A549 (cell line): ENCODE measurements at regions not wholly inside any gene's neighbourhood (a gene's known extent, or its start where the extent isn't known, plus 50 kb on each side); places are given as distances from the start of the nearest gene placed in this dataset.

Experiments
- ATAC-seq, 2 experiments: fragments of 200-7000 bp in 1 of 2; fragments of >200 bp in 1 of 2; cut with Nextera tagmentation in 1 of 2; cut with Tn5 transposase in 1 of 2; 3 replicates each; pipeline versions ENCODE4 v1.8.0 to v1.9.1; 2018 to 2020; ENCODE audit warnings: mild to moderate bottlenecking in 1 of 2, moderate library complexity in 1 of 2
- CTCF ChIA-PET: fragments of 300-600 bp; sonication (Branson Sonifier 250); formaldehyde crosslinking; extraction: SDS; loops from one replicate; lab custom pipeline; 2021; ENCODE audit warnings: antibody characterized with exemption, inconsistent platforms; lab: Yijun Ruan, JAX
- POLR2A ChIA-PET: fragments of 350-600 bp; formaldehyde crosslinking; extraction: SDS; loops from one replicate; lab custom pipeline; 2021; ENCODE audit warnings: antibody characterized with exemption, inconsistent platforms; lab: Yijun Ruan, JAX
- DNase-seq, 2 experiments: peaks; one replicate each; pipeline versions ENCODE4 v3.0.0 to v3.0.0-alpha.2; 2011 to 2016; ENCODE audit warnings: low read depth in 1 of 2, low spot score in 1 of 2
- FAIRE-seq: peaks from 2 replicates; lab custom pipeline; 2011; peaks lifted over from hg19 to GRCh38; lab: Jason Lieb, UNC
- H3K27ac ChIP-seq, 2 experiments: fragments of >200 bp; sonication (Bioruptor Twin); formaldehyde crosslinking; 3 replicates each; pipeline ENCODE4 v1.5.1; 2016 to 2017
- H3K4me1 ChIP-seq: fragments of >200 bp; sonication (Bioruptor Twin); formaldehyde crosslinking; 3 replicates; pipeline ENCODE4 v1.6.1; 2016
- H3K4me2 ChIP-seq: fragments of >200 bp; sonication (Bioruptor Twin); formaldehyde crosslinking; 3 replicates; pipeline ENCODE4 v1.6.1; 2016
- H3K4me3 ChIP-seq: fragments of >200 bp; sonication (Bioruptor Twin); formaldehyde crosslinking; 3 replicates; pipeline ENCODE4 v1.5.1; 2016
- H3K9me3 ChIP-seq: fragments of >200 bp; sonication (Bioruptor Twin); formaldehyde crosslinking; 3 replicates; pipeline ENCODE4 v1.6.1; 2016
- CHD2 ChIP-seq: fragments of 150-350 bp; IDR thresholded peaks from 2 replicates; pipeline ENCODE4 v1.6.1; 2014; ENCODE audit warnings: low read length; ENCODE audit not compliant: partially characterized antibody
- EHF ChIP-seq: fragments of 250-450 bp; sonication (Bioruptor Pico); IDR thresholded peaks from 2 replicates; pipeline ENCODE4 v1.5.0; 2020; ENCODE audit warnings: mild to moderate bottlenecking
- EHMT2 ChIP-seq: fragments of 200-600 bp; sonication (generic); IDR thresholded peaks from 2 replicates; pipeline ENCODE4 v1.6.1; 2016; ENCODE audit warnings: antibody characterized with exemption, low read depth, mild to moderate bottlenecking, moderate library complexity
- ESRRA ChIP-seq: fragments of 150-350 bp; IDR thresholded peaks from 2 replicates; pipeline ENCODE4 v1.6.1; 2014; ENCODE audit warnings: mild to moderate bottlenecking, low read length, borderline replicate concordance
- FOSL2 ChIP-seq, 2 experiments: fragments of 450-650 bp in 1 of 2; fragments of >200 bp in 1 of 2; sonication (Bioruptor Twin) in 1 of 2; formaldehyde crosslinking; IDR thresholded peaks; 2 replicates each; pipeline versions ENCODE4 v1.5.0 to v1.6.1; 2016 to 2020; ENCODE audit warnings: mild to moderate bottlenecking in 1 of 2, moderate library complexity in 1 of 2
- GATA3 ChIP-seq: IDR thresholded peaks from 2 replicates; pipeline ENCODE4 v1.6.1; 2012; ENCODE audit warnings: borderline replicate concordance
- HEYL ChIP-seq: fragments of 250-450 bp; sonication (Bioruptor Pico); IDR thresholded peaks from 2 replicates; pipeline ENCODE4 v1.8.0; 2021; ENCODE audit warnings: mild to moderate bottlenecking, moderate library complexity
- JUN ChIP-seq, 2 experiments: fragments of >200 bp; sonication (Bioruptor Twin); formaldehyde crosslinking; IDR thresholded peaks; 2 replicates in 1 of 2; 3 replicates in 1 of 2; pipeline ENCODE4 v1.6.1; 2016 to 2017
- JUNB ChIP-seq: fragments of >200 bp; sonication (Bioruptor Twin); formaldehyde crosslinking; IDR thresholded peaks from 2 replicates; pipeline ENCODE4 v1.6.1; 2016
- KDM5A ChIP-seq: fragments of 200-600 bp; sonication (generic); IDR thresholded peaks from 2 replicates; pipeline ENCODE4 v1.6.1; 2016; ENCODE audit warnings: antibody characterized with exemption, mild to moderate bottlenecking
- MAFK ChIP-seq: fragments of 450-650 bp; IDR thresholded peaks from 2 replicates; pipeline ENCODE4 v1.6.1; 2014; ENCODE audit not compliant: partially characterized antibody
- MAZ ChIP-seq: fragments of 150-350 bp; IDR thresholded peaks from 2 replicates; pipeline ENCODE4 v1.6.1; 2014; ENCODE audit warnings: antibody characterized with exemption, low read depth, low read length, borderline replicate concordance
- MYC ChIP-seq: IDR thresholded peaks from 2 replicates; pipeline ENCODE4 v1.6.1; 2012; ENCODE audit warnings: mild to moderate bottlenecking, inconsistent platforms, low read length, improper control_type of control experiment, borderline replicate concordance
- PHF8 ChIP-seq: fragments of 200-600 bp; sonication (generic); IDR thresholded peaks from 2 replicates; pipeline ENCODE4 v1.6.1; 2016; ENCODE audit warnings: low read depth, mild to moderate bottlenecking, antibody characterized with exemption, moderate library complexity, borderline replicate concordance
- POLR2A ChIP-seq: IDR thresholded peaks from 2 replicates; pipeline ENCODE4 v1.6.1; 2012; ENCODE audit warnings: mild to moderate bottlenecking, low read length
- RAD21 ChIP-seq, 2 experiments: fragments of >200 bp in 1 of 2; sonication (Bioruptor Twin) in 1 of 2; formaldehyde crosslinking in 1 of 2; IDR thresholded peaks in 1 of 2; conservative IDR thresholded peaks in 1 of 2; 2 replicates in 1 of 2; 3 replicates in 1 of 2; pipeline ENCODE4 v1.6.1; 2012 to 2018; ENCODE audit warnings: inconsistent platforms in 1 of 2
- RNF2 ChIP-seq: fragments of 200-600 bp; sonication (generic); IDR thresholded peaks from 2 replicates; pipeline ENCODE4 v1.6.1; 2016; ENCODE audit warnings: low read depth, mild to moderate bottlenecking, antibody characterized with exemption, moderate library complexity, borderline replicate concordance
- SMC3 ChIP-seq: fragments of >200 bp; sonication (Bioruptor Twin); formaldehyde crosslinking; IDR thresholded peaks from 3 replicates; pipeline ENCODE4 v1.6.1; 2018; ENCODE audit warnings: inconsistent platforms
- ZFP36 ChIP-seq: fragments of 450-650 bp; IDR thresholded peaks from 2 replicates; pipeline ENCODE4 v1.6.1; 2014; ENCODE audit warnings: borderline replicate concordance; ENCODE audit not compliant: partially characterized antibody
- WGBS: methylation state at CpG from one replicate; pipeline ENCODE4 v1.1.6; 2017; ENCODE audit errors: missing lambda C conversion rate; 5-methylcytosine and 5-hydroxymethylcytosine counted together
- TF ChIP-seq, protein P1 (sequence below): fragments of >200 bp; sonication (Bioruptor Twin); formaldehyde crosslinking; IDR thresholded peaks from 3 replicates; pipeline ENCODE4 v1.5.1; 2016
- TF ChIP-seq, protein P2 (sequence below): fragments of 150-350 bp; IDR thresholded peaks from 2 replicates; pipeline ENCODE4 v1.6.1; 2014; ENCODE audit warnings: low read depth, mild to moderate bottlenecking, low read length
- TF ChIP-seq, protein P3 (sequence below): IDR thresholded peaks from 2 replicates; pipeline ENCODE4 v1.6.1; 2012
- TF ChIP-seq, protein P4 (sequence below): fragments of 250-450 bp; sonication (Bioruptor Pico); IDR thresholded peaks from 2 replicates; pipeline ENCODE4 v1.5.0; 2021; ENCODE audit warnings: mild to moderate bottlenecking, moderate library complexity, borderline replicate concordance

DNA sequence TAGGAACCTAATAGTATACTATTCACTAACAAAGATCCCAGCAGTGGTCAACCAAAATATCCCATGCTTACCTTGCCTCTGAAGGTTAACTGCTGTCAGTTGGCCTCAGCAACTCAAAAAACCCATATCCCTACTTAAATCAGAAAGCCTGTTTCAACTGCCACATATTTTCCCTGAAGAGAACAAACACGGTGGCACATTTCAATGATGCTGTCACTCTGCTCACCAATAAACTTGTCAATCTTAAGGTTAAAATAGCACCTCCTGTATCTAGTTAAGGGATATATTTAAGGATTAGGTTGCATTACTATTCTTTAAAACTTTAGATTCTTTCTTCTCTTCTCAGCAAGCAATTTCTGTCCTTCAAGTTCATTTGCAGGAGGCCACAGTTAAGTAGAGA, 986.9 kb downstream of the CDH18 start (continued):
- TF ChIP-seq, protein P1, sequence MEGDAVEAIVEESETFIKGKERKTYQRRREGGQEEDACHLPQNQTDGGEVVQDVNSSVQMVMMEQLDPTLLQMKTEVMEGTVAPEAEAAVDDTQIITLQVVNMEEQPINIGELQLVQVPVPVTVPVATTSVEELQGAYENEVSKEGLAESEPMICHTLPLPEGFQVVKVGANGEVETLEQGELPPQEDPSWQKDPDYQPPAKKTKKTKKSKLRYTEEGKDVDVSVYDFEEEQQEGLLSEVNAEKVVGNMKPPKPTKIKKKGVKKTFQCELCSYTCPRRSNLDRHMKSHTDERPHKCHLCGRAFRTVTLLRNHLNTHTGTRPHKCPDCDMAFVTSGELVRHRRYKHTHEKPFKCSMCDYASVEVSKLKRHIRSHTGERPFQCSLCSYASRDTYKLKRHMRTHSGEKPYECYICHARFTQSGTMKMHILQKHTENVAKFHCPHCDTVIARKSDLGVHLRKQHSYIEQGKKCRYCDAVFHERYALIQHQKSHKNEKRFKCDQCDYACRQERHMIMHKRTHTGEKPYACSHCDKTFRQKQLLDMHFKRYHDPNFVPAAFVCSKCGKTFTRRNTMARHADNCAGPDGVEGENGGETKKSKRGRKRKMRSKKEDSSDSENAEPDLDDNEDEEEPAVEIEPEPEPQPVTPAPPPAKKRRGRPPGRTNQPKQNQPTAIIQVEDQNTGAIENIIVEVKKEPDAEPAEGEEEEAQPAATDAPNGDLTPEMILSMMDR: no peak
- TF ChIP-seq MAZ (no peak), RNF2 (no peak)
- TF ChIP-seq, protein P2, sequence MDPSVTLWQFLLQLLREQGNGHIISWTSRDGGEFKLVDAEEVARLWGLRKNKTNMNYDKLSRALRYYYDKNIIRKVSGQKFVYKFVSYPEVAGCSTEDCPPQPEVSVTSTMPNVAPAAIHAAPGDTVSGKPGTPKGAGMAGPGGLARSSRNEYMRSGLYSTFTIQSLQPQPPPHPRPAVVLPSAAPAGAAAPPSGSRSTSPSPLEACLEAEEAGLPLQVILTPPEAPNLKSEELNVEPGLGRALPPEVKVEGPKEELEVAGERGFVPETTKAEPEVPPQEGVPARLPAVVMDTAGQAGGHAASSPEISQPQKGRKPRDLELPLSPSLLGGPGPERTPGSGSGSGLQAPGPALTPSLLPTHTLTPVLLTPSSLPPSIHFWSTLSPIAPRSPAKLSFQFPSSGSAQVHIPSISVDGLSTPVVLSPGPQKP: no peak
- TF ChIP-seq, protein P3, sequence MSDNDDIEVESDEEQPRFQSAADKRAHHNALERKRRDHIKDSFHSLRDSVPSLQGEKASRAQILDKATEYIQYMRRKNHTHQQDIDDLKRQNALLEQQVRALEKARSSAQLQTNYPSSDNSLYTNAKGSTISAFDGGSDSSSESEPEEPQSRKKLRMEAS: no peak

DNA sequence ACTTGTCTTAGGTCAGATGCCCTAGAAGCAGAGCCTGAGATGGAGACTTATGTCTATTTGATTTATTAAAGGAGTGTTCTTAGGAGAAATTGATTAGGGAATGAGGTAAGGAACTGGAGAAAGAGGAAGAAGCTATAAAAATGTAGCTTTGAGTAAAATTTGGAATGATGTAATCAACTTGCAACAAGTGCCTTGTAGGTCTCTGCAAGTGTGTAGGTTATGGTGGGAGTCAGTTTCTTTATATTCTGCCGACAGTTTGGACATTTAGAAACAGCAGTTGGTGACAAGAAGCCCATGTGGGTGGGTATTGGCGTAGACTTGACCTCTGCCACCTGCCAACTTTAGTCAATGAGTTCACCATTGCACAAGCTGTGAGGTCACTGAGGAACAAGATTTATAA, 986.5 kb downstream of the CDH18 start:
- no peak for ATAC-seq
- TF ChIP-seq EHF (CRISPR knock-in tag) (no peak), MAFK (no peak), ESRRA (no peak), HEYL (CRISPR knock-in tag) (no peak), POLR2A (no peak), MYC (no peak), JUN (IDR thresholded peaks at IDR 0.05) (no peak), CHD2 (no peak), PHF8 (no peak), FOSL2 (IDR thresholded peaks at IDR 0.05) (no peak), FOSL2 (CRISPR knock-in tag; IDR thresholded peaks at IDR 0.05) (no peak), GATA3 (no peak), JUNB (no peak), RAD21 (conservative IDR thresholded peaks at IDR 0.05 in 1 of 2, IDR thresholded peaks at IDR 0.05 in 1 of 2) (no peak), EHMT2 (no peak), SMC3 (no peak), ZFP36 (no peak), KDM5A (no peak)
- TF ChIP-seq, protein P4, sequence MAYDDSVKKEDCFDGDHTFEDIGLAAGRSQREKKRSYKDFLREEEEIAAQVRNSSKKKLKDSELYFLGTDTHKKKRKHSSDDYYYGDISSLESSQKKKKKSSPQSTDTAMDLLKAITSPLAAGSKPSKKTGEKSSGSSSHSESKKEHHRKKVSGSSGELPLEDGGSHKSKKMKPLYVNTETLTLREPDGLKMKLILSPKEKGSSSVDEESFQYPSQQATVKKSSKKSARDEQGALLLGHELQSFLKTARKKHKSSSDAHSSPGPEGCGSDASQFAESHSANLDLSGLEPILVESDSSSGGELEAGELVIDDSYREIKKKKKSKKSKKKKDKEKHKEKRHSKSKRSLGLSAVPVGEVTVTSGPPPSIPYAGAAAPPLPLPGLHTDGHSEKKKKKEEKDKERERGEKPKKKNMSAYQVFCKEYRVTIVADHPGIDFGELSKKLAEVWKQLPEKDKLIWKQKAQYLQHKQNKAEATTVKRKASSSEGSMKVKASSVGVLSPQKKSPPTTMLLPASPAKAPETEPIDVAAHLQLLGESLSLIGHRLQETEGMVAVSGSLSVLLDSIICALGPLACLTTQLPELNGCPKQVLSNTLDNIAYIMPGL (CRISPR knock-in tag): no peak
- no peaks in the 10 kb centered on the region for H3K9me3 ChIP-seq
- CTCF ChIA-PET: no interaction called here
- H3K4me2 ChIP-seq: no peak overlapping the region
- H3K4me1 ChIP-seq: no peaks in the 10 kb centered on the region
- no peak overlapping the region for H3K4me3 ChIP-seq
- POLR2A ChIA-PET: no interaction called here
- no peak for FAIRE-seq
- H3K27ac ChIP-seq: no peak overlapping the region
- no peak for DNase-seq
- WGBS: 0% methylated on average over 2 of the region's 2 CpGs
